Limb (tissue), 2 donors: ENCODE measurements at regions not wholly inside any gene's neighbourhood (a gene's known extent, or its start where the extent isn't known, plus 50 kb on each side); places are given as distances from the start of the nearest gene placed in this dataset.

ENCODE experiments used
- DNase-seq, 2 donors: peaks; one replicate each; pipeline ENCODE4 v3.0.0-alpha.2; 2016; ENCODE audit errors: extremely low spot score in 2 of 2

- DNase-seq: no peak
Observed at GRCh38 chr4:143071351-143071750, 113.4 kb upstream of the USP38 start.

GRCh38 chr4:143076723-143077122 is 108.0 kb upstream of the USP38 start:
- DNase-seq: no peak

DNA sequence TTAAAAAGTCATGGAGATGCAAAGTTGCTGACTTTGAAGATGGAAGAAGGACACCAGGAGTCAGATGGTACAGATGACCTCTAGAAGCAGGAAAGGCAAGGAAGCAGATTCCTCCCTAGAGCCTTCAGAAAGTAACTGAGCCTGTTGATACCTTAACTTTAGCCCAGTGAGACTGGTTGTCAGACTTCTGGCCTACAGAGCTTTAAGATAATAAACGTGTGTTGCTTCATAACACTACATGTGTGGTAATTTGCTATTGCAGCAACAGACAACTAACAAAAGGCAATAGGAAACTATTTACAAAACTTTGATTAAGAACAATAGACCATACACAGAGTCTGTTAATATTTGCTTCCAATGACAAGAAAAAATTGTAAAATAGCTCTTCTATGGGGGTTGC is 102.0 kb upstream of the USP38 start:
- DNase-seq: no peak

GRCh38 chr4:143083756-143084472 is 100.8 kb upstream of the USP38 start:
- peak in 1 of 2 donors; percentile 40 for DNase-seq

DNA sequence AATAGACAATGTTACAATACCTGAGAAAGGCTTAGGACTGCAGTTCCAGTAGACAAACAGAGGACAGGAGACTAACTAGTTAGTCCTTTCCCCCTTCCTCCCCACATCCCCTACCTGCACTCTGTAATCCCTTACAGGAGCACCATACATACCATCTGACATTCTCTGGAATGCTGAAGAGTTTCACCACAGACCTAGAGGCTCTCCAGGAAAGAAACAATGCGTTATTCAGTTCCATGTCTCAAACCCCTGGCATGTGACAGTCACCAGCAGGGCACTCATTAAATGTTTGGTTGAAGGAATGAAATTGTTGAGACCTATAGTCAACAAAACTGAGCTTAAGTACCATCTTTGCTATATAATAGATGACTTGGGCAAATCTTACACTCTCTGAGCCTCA is 100.2 kb upstream of the USP38 start:
- DNase-seq: no peak

GRCh38 chr4:143085224-143085623 is 99.5 kb upstream of the USP38 start:
- no peak for DNase-seq

GRCh38 chr4:143085659-143086058 is 99.1 kb upstream of the USP38 start:
- no peak for DNase-seq

- DNase-seq: no peak
Observed at GRCh38 chr4:143089291-143089690, 95.4 kb upstream of the USP38 start.

- DNase-seq: no peak
Observed at GRCh38 chr4:143089847-143090246, 94.9 kb upstream of the USP38 start.

DNA sequence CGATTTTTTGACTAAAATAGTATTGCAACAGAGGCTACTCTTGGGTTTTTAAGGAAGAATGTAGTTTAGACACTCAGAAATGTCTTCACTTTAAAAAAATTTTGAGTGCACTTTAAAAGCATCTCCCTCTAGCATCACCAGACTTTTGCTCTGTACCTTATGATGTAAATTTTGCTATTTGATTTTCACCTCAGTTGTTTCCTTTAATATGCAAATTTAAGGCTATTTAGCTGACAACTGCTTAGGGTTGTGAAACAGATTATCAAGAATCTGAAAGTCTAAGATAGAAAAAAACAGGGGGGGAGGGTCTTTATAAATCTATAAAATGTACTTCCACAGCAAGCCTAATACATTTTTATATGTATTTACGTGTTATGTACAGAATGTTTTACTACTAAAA is 92.9 kb upstream of the USP38 start:
- DNase-seq: no peak

DNA sequence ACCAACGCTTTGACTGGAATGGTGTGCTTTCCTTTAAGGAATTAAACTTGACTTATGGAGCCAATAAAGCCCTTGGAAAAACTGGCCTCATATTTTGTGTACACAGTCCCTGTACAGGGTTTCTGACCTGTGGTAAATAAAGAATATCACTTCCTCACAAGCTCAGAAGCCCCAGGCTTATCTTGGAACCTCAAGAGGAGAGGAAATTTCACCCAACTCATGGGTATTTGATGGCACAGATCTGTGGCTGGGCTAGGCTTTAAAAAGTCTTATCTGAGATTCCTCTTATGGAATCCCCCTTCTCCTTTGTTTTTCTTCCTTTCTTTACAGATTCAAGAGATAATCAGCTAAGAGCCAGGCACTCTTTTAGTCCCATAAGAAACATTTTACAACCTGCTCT is 89.3 kb upstream of the USP38 start:
- no peak for DNase-seq

GRCh38 chr4:143097751-143098150 is 87.0 kb upstream of the USP38 start:
- no peak for DNase-seq

DNA sequence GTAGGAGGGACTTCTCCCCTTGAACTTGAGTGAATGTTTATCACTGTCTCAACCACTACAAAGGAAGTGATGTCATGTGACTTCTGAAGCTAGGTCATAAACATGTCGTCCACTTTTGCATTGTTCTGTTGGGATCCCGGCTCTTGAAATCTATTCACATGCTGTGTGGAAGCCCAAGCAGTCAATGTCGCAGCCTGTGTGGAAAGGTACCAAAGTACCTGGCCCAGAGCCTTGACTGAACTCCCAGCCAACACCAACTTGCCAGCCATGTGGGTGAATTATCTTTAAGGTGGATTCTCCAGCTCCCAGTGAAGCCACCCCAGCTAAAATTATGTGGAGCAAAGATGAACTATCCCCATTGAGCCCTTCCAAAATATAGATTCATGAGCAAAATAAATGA is 85.0 kb upstream of the USP38 start:
- DNase-seq: no peak

- DNase-seq: peak in 1 of 2 donors; percentile 24
Observed at GRCh38 chr4:143109376-143109775, 75.3 kb upstream of the USP38 start.

DNA sequence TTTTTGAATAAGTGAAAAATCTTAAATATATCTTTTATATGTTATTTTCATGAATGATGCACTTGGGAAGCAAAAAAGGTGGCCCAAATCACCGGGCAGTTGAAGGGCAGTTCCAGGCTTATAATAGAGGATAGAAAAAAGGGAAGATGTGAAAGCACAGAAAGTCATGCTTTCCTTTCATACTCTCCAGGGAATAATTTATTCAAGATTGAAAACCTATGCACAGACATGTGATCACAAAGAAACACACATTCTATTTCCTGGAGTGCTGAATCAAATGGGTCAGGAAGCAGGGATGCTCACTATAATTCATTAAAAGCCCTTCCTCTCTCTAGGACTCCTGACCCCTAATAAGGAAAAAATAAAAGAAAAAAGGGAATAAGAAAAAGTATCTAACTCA is 66.1 kb upstream of the USP38 start:
- DNase-seq: no peak

- DNase-seq: no peak
Observed at GRCh38 chr4:143127621-143128020, 57.1 kb upstream of the USP38 start.

GRCh38 chr4:143133977-143134376 is 50.7 kb upstream of the USP38 start:
- DNase-seq: no peak
